Lower leg skin (tissue), 4 donors: ENCODE measurements at regions not wholly inside any gene's neighbourhood (a gene's known extent, or its start where the extent isn't known, plus 50 kb on each side); places are given as distances from the start of the nearest gene placed in this dataset.

Experiments used
- DNase-seq, 2 donors: peaks; one replicate each; pipeline ENCODE4 v3.0.0-alpha.2; 2019; ENCODE audit warnings: low spot score in 2 of 2
- H3K4me3 ChIP-seq: fragments of 200-600 bp; sonication (generic); 2 replicates; pipeline ENCODE4 v1.5.1; 2017; ENCODE audit warnings: mild to moderate bottlenecking, low read depth; ENCODE audit not compliant: poor library complexity, severe bottlenecking
- POLR2A ChIP-seq, 2 donors: fragments of 450-650 bp; IDR thresholded peaks; one replicate each; pipeline ENCODE4 v1.6.1; 2016 to 2017; ENCODE audit warnings: antibody characterized with exemption in 2 of 2, mild to moderate bottlenecking in 1 of 2, moderate library complexity in 1 of 2
- WGBS, 2 donors: methylation state at CpG; one replicate each; pipeline ENCODE4 v1.1.5; 2018; 5-methylcytosine and 5-hydroxymethylcytosine counted together
- intact Hi-C: fragments of 100-400 bp; cut with DNase I; formaldehyde crosslinking; loops from one replicate; pipeline ENCODE4 v1.15.0; 2023; ENCODE audit warnings: low total_unique reads
- TF ChIP-seq, protein P1 (sequence below), 3 donors: fragments of 450-650 bp; IDR thresholded peaks; one replicate each; pipeline ENCODE4 v1.5.1; 2016; ENCODE audit warnings: antibody characterized with exemption in 3 of 3, mild to moderate bottlenecking in 3 of 3, moderate library complexity in 2 of 3

DNA sequence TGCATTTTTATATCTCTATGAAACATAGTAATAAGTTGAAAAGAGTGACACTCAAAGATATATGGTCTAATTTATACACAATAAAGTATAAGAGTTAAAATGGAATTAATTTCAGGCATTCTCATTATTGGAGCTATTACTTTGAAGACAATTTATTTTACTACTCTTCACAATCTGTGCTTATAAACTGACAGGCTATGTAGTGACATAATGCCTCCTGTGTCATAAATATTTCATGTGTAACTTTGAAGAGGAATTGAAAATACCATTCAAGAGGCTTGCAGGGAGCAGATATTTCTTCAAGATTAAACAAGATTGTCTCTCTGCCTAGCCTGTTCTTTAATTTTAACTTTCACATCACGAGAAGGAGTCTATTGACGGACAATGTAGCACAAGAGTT lies 1881.5 kb upstream of the PCDH20 start:
- WGBS, 2 donors: 46 to 54% methylated on average over 2 of the region's 2 CpGs
- intact Hi-C loops: no loop called here

DNA sequence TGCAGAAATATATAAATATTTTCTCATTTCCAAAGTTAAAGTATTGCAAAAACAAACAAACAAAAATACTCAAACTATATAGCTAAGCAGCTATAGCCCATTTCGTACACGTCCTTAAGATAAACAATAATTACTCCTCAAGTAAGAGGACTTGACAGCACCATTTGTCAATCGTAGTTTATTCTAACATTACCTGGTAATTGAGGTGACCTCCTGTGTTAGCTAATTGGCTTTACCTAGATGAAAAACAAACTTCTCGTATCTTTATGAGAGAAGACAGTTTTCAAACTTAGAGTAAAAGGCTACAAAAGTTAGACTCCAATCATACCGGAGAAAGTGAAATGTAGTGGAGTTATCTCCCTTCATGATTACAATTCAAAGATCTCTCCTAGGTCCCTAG lies 1876.1 kb upstream of the PCDH20 start:
- DNase-seq: no peak
- H3K4me3 ChIP-seq: no peak overlapping the region
- WGBS, 2 donors: 78 to 85% methylated on average over 5 of the region's 5 CpGs
- intact Hi-C loops: no loop called here
- TF ChIP-seq POLR2A (IDR thresholded peaks at IDR 0.05): no peak
- TF ChIP-seq, protein P1, sequence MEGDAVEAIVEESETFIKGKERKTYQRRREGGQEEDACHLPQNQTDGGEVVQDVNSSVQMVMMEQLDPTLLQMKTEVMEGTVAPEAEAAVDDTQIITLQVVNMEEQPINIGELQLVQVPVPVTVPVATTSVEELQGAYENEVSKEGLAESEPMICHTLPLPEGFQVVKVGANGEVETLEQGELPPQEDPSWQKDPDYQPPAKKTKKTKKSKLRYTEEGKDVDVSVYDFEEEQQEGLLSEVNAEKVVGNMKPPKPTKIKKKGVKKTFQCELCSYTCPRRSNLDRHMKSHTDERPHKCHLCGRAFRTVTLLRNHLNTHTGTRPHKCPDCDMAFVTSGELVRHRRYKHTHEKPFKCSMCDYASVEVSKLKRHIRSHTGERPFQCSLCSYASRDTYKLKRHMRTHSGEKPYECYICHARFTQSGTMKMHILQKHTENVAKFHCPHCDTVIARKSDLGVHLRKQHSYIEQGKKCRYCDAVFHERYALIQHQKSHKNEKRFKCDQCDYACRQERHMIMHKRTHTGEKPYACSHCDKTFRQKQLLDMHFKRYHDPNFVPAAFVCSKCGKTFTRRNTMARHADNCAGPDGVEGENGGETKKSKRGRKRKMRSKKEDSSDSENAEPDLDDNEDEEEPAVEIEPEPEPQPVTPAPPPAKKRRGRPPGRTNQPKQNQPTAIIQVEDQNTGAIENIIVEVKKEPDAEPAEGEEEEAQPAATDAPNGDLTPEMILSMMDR (IDR thresholded peaks at IDR 0.05): no peak

More for the DNA sequence above, 1881.5 kb upstream of the PCDH20 start:
- no peak for DNase-seq
- no peak for TF ChIP-seq POLR2A (IDR thresholded peaks at IDR 0.05)
- TF ChIP-seq, protein P1 (IDR thresholded peaks at IDR 0.05): no peak
- H3K4me3 ChIP-seq: no peak overlapping the region

DNA sequence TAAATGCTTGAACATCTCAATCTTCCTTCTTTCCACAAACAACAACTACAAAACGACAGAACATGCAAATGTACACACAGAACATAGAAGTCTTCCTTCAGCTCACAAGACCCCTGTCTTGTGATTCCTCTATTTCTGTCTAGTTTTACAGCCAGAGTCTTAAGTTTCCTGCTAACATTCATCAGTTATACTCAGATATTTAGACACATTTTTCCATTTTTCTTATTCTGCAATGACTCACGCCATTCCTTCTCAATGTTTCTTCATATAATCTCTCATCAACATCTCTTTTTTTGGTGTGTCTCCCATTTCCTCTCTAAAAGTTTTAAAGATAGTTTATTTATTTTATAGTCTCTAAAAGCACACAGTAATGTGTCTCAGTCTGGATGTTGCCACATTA lies 1872.9 kb upstream of the PCDH20 start:
- intact Hi-C loops: loop anchor here (2.0 kb wide), 1 partner anchor 52 kb away; no protein-coding TSS in a partner anchor
- TF ChIP-seq, protein P1 (IDR thresholded peaks at IDR 0.05): no peak
- TF ChIP-seq POLR2A (IDR thresholded peaks at IDR 0.05): no peak
- 67 to 71% methylated on average over 2 of the region's 2 CpGs for WGBS, 2 donors
- DNase-seq: no peak
- no peak overlapping the region for H3K4me3 ChIP-seq

DNA sequence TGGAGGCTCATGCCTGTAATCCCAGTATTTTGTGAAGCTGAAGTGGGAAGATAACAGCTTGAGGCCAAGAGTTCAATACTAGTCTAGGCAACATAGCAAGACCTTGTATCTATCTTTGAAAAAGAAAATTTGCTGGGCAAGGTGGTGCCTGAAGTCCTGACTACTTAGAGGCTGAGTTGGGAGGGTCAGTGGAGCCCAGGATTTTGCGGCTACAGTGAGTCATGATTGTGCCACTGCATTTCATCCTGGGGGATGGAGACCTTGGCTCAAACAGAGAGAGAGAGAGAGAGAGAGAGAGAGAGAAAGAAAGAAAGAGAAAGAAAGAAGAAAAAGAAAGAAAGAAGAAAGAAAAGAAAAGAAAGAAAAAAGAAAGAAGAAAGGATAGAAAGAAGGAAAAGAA lies 1872.3 kb upstream of the PCDH20 start:
- WGBS, 2 donors: 96 to 100% methylated on average over 1 of the region's 1 CpG
- TF ChIP-seq, protein P1 (IDR thresholded peaks at IDR 0.05): no peak
- no peak for DNase-seq
- no peak overlapping the region for H3K4me3 ChIP-seq
- intact Hi-C loops: loop anchor here (2.0 kb wide), 1 partner anchor 51 kb away; no protein-coding TSS in a partner anchor

DNA sequence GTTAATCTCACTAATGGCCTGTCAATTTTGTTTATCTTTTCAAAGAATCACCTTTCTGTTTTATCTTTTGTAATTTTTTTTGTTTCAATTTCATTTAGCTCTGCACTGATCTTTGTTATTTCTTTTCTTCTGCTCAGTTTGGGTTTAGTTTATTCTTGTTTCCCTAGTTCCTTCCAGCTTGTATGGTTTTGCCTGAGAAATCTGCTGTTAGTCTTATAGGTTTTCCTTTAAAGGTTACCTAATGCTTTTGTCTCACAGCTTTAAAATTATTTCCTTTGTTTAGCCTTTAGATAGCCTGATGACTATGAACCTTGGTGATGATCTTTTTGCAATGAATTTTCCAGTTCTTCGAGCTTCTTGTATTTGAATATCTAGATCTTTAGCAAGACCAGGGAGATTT lies 1869.8 kb upstream of the PCDH20 start:
- WGBS, 2 donors: 77 to 85% methylated on average over 1 of the region's 1 CpG
- no peak overlapping the region for H3K4me3 ChIP-seq
- TF ChIP-seq, protein P1 (IDR thresholded peaks at IDR 0.05): no peak
- TF ChIP-seq POLR2A (IDR thresholded peaks at IDR 0.05): no peak
- DNase-seq: no peak
- intact Hi-C loops: no loop called here

DNA sequence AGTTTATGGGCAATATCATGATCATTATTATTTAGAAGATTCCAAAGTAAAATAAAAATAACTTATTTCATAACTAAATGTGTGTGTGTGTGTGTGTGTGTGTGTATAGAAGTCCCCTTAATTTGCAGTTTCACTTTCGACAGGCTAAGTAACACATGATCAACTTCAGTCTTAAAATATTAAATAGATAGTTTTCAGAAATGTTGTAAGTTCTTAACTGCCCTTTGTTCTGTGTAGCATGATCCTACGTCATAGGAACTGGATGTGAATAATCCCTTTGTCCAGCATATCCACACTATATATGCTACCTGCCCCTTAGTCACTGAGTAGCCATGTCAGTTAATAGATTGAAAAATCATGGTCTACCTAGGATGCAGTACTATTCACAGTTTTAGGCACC lies 1863.5 kb upstream of the PCDH20 start:
- H3K4me3 ChIP-seq: no peak overlapping the region
- WGBS, 2 donors: 44 to 82% methylated on average over 2 of the region's 2 CpGs
- TF ChIP-seq POLR2A (IDR thresholded peaks at IDR 0.05): no peak
- TF ChIP-seq, protein P1 (IDR thresholded peaks at IDR 0.05): no peak
- DNase-seq: no peak
- intact Hi-C loops: no loop called here
